DND-41 (cell line): ENCODE measurements at regions not wholly inside any gene's neighbourhood (a gene's known extent, or its start where the extent isn't known, plus 50 kb on each side); places are given as distances from the start of the nearest gene placed in this dataset.
"Not testable (repeated sequence)": the region's sequence is repeated elsewhere in the genome, so short reads cannot be mapped to it uniquely, and the experiment has no call there.

Source experiments
- ATAC-seq: fragments of 200-7000 bp; cut with Tn5 transposase; 3 replicates; pipeline ENCODE4 v1.9.1; 2021; ENCODE audit warnings: low read depth; ENCODE audit not compliant: insufficient read depth
- DNase-seq: peaks from one replicate; pipeline ENCODE4 v3.0.0-alpha.2; 2020
- H2AFZ ChIP-seq: 2 replicates; pipeline ENCODE4 v1.6.0; 2012; ENCODE audit warnings: low read depth, low read length
- H3K27ac ChIP-seq: 2 replicates; pipeline ENCODE4 v1.5.1; 2012; ENCODE audit warnings: low read length, inconsistent platforms
- H3K27me3 ChIP-seq: fragments of 200-600 bp; sonication (generic); 2 replicates; pipeline ENCODE4 v1.6.0; 2012; ENCODE audit warnings: low read length, mild to moderate bottlenecking, inconsistent platforms; ENCODE audit not compliant: insufficient read depth, poor library complexity
- H3K36me3 ChIP-seq: 2 replicates; pipeline ENCODE4 v1.5.1; 2012; ENCODE audit warnings: low read length, inconsistent platforms; ENCODE audit not compliant: insufficient read depth
- H3K4me1 ChIP-seq: 2 replicates; pipeline ENCODE4 v1.5.1; 2012; ENCODE audit warnings: mild to moderate bottlenecking, low read length; ENCODE audit not compliant: insufficient read depth
- H3K4me2 ChIP-seq: 2 replicates; pipeline ENCODE4 v1.6.0; 2012; ENCODE audit warnings: mild to moderate bottlenecking, moderate library complexity, low read length, inconsistent platforms; ENCODE audit not compliant: insufficient read depth
- H3K4me3 ChIP-seq, 2 experiments: fragments of 200-600 bp in 1 of 2; shearing (Covaris generic) in 1 of 2; 2 replicates each; pipeline ENCODE4 v1.5.1; 2012 to 2016; ENCODE audit warnings: inconsistent platforms in 2 of 2, low read length in 2 of 2, mild to moderate bottlenecking in 2 of 2, low read depth in 1 of 2, moderate library complexity in 1 of 2
- H3K79me2 ChIP-seq: 2 replicates; pipeline ENCODE4 v1.6.0; 2012; ENCODE audit warnings: low read length, inconsistent platforms; ENCODE audit not compliant: insufficient read depth
- H3K9ac ChIP-seq: 2 replicates; pipeline ENCODE4 v1.6.0; 2012; ENCODE audit warnings: low read depth, mild to moderate bottlenecking, inconsistent platforms, low read length, moderate library complexity
- H3K9me3 ChIP-seq: 2 replicates; pipeline ENCODE4 v1.5.1; 2012; ENCODE audit warnings: low read length, moderate library complexity, mild to moderate bottlenecking, inconsistent platforms; ENCODE audit not compliant: insufficient read depth, severe bottlenecking
- H4K20me1 ChIP-seq: 2 replicates; pipeline ENCODE4 v1.6.0; 2012; ENCODE audit warnings: low read length; ENCODE audit not compliant: insufficient read depth
- CTCF ChIP-seq: IDR thresholded peaks from 2 replicates; pipeline ENCODE4 v1.5.1; 2012; ENCODE audit warnings: borderline replicate concordance, low read length, moderate library complexity, mild to moderate bottlenecking; ENCODE audit not compliant: poor library complexity, severe bottlenecking; ENCODE audit errors: extremely low read depth
- EZH2 ChIP-seq: IDR thresholded peaks from 3 replicates; pipeline ENCODE4 v1.6.1; 2012; ENCODE audit warnings: borderline replicate concordance, low read depth, mild to moderate bottlenecking, moderate library complexity, low read length, inconsistent platforms; ENCODE audit not compliant: severe bottlenecking

GRCh38 chr4:30073011-30073710 lies 647.0 kb upstream of the PCDH7 start:
- Histone ChIP-seq H3K4me3 (no peak overlapping the region), H2AFZ (no peak overlapping the region; the same call in 1 of the 2 replicates), H4K20me1 (no peaks in the 10 kb centered on the region), H3K36me3 (no peaks in the 10 kb centered on the region), H3K9ac (no peak overlapping the region), H3K27me3 (no peaks in the 10 kb centered on the region), H3K27ac (no peak overlapping the region), H3K9me3 (no peaks in the 10 kb centered on the region), H3K79me2 (no peaks in the 10 kb centered on the region), H3K4me2 (no peak overlapping the region), H3K4me1 (no peaks in the 10 kb centered on the region)
- TF ChIP-seq CTCF, result no peak
- no peak for TF ChIP-seq EZH2
- DNase-seq (no peak), ATAC-seq (no peak)

GRCh38 chr4:30092420-30093128 lies 627.6 kb upstream of the PCDH7 start:
- H4K20me1 ChIP-seq, H2AFZ ChIP-seq, DNase-seq, H3K9me3 ChIP-seq, H3K9ac ChIP-seq, H3K4me3 ChIP-seq, H3K79me2 ChIP-seq, H3K27me3 ChIP-seq, H3K4me2 ChIP-seq, H3K27ac ChIP-seq, ATAC-seq, H3K36me3 ChIP-seq, H3K4me1 ChIP-seq: not testable (repeated sequence)

DNA sequence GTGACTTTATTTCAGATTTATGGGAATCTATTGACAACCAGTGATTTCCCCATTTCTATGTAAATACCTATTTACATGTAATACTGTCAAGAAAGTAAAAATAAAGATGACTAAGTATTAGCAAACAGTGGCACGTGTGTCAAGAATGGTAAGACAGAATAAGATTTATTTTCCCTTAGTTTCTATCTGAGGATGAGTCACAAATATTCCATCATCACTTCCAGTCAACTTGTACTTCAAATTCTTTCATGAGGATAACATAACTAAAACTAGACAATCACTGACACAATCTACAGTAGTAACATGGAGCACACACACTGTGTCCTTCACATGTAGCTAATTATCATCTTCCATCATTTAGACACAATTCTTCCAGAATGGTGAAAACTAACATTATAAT lies 625.3 kb upstream of the PCDH7 start:
- ATAC-seq, result no peak
- no peak for TF ChIP-seq CTCF
- no peak for TF ChIP-seq EZH2
- Histone ChIP-seq H3K9ac (no peak overlapping the region), H3K9me3 (no peaks in the 10 kb centered on the region), H3K4me1 (no peaks in the 10 kb centered on the region), H3K27me3 (no peaks in the 10 kb centered on the region), H4K20me1 (no peaks in the 10 kb centered on the region), H3K36me3 (no peaks in the 10 kb centered on the region), H3K4me2 (no peak overlapping the region), H3K27ac (no peak overlapping the region), H3K79me2 (no peaks in the 10 kb centered on the region), H3K4me3 (no peak overlapping the region), H2AFZ (no peak overlapping the region)
- no peak for DNase-seq

GRCh38 chr4:30103455-30103854 lies 616.7 kb upstream of the PCDH7 start:
- no peak overlapping the region for H3K4me2 ChIP-seq
- no peak for TF ChIP-seq CTCF
- no peak for TF ChIP-seq EZH2
- no peaks in the 10 kb centered on the region for H3K36me3 ChIP-seq
- H4K20me1 ChIP-seq, result no peaks in the 10 kb centered on the region
- DNase-seq (no peak), ATAC-seq (no peak)
- no peaks in the 10 kb centered on the region for H3K79me2 ChIP-seq
- no peak overlapping the region for H2AFZ ChIP-seq
- no peak overlapping the region for H3K9ac ChIP-seq
- no peaks in the 10 kb centered on the region for H3K27me3 ChIP-seq
- H3K9me3 ChIP-seq, result no peaks in the 10 kb centered on the region
- H3K4me3 ChIP-seq, result no peak overlapping the region
- no peak overlapping the region for H3K27ac ChIP-seq
- no peaks in the 10 kb centered on the region for H3K4me1 ChIP-seq
